Non-pigmented ciliary epithelial cell (primary cell): ENCODE measurements at regions not wholly inside any gene's neighbourhood (a gene's known extent, or its start where the extent isn't known, plus 50 kb on each side); places are given as distances from the start of the nearest gene placed in this dataset.
"Not testable (repeated sequence)": the region's sequence is repeated elsewhere in the genome, so short reads cannot be mapped to it uniquely, and the experiment has no call there.

ENCODE experiments used
- DNase-seq: peaks from one replicate; pipeline ENCODE4 v3.0.0-alpha.2; 2010; ENCODE audit warnings: low read depth

DNA sequence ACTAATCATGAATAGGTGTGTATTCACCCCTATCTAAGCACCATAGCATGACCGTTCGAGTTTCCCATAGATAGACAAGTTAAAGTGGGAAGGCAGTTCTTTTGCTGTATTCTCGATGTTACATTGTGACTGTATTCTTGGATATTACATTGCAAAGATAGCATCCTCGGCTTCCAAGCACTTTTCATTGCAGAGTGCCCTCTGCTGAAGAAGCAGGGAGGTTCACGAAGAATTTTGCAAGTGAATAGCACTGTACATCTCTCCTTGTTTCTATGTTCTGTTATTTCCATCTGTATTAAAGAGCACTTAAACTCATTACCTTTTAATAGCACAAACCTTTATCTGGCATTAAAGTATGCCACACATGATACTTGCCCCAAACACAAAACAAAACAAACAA is 426.7 kb upstream of the ARX start:
- DNase-seq = no peak

GRCh38 chrX:25433307-25433706 is 417.5 kb upstream of the ARX start:
- DNase-seq = no peak

- no peak for DNase-seq
Observed at GRCh38 chrX:25432396-25432795, 416.6 kb upstream of the ARX start.

DNA sequence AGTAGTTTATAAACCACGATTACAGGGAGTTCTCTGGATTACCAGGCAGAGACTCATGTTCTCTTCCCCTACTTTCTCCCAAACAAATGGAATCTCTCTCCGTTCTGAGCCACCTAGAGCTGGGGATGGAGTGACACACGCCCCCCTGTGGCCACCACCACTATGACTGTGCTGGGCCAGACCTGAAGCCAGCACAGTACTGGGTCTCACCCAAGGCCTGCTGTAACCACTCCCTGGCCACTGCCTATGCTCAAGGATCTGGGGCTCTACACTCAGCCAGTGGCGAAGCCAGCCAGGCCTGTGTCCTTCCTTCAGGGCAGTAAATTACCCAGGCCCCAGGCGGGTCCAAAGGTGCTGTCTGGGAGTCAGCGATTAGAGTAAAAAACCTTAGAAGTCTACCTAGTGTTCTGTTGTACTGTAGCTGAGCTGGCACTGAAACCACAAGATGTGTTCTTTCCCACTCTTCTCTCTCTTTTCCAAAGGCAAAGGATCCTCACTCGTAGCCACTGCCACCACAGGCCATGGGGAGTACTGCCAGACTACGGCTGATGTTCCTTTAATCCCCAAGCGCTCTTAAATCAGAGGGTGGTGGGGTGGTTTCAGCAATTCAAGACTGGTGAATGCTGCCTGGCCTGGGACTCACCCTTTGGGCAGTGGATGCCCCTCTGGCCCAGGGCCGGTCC is 412.2 kb upstream of the ARX start:
- no peak for DNase-seq

DNA sequence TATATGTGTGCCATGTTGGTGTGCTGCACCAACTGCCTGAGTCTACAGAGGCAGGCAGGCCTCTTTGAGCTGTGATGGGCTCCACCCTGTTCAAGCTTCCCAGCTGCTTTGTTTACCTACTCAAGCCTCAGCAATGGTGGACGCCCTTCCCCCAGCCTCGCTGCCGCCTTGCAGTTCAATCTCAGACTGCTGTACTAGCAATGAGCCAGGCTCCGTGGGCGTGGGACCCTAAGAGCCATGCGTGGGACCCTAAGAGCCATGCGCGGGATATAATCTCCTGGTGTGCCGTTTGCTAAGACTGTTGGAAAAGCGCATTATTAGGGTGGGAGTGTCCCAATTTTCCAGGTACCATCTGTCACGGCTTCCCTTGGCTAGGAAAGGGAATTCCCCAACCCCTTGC is 388.4 kb upstream of the ARX start:
- DNase-seq = not testable (repeated sequence)

- no peak for DNase-seq
Observed at GRCh38 chrX:25389266-25389665, 373.5 kb upstream of the ARX start.

DNA sequence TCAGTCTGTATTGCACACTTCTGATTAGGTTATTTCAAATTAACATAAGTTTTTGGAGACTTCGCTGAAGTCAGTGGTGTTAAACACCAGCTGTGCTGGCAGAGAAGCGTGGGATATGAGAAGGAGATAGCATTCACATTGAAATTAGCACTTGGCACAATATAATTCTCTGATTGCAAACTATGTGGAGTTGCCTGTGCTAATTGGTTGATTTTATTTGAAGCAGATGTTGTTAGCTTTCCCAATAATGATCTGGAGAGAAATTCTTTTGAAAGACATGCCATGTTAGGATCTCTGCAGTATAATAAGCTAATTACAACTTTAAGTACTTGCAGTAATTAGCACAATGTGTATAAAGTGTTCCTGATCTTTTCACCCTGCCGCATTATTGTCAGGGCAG is 367.4 kb upstream of the ARX start:
- no peak for DNase-seq

- no peak for DNase-seq
Observed at GRCh38 chrX:25356456-25356855, 340.7 kb upstream of the ARX start.

DNA sequence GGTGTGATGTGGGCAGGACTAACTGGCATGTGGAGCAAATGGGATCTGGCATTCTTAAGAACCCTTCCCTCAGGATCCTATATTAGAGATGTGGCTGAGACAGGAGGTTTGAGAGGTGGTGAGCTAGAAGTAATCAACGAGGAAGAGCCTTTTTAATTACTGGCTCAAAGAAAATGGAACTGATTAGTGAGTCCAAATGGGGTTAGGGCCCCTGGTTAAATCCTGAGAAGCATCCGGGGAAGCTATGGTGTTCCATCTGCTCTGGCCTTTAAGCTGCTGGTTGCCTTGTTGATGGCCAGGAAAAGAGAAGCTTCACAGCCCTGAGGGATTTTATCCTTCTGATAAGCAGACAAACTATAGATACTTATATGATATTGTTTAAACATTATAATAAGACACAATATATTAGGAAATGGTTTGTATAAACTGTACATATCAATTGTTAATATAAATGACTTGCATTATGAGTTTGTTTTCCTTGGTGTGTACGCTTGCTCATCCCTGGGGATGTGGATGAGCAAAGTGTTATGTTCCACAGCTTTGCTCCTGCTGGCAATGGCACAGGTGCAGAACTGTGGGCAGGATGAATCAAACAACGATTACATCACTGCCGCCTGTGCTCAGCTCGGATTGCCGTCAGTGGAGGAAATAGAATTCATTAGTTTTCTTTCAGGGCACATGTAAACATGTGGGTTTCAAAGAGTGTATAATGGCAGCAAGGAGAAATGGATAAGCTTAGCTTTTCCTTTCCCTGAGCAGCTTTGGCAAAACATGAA is 328.6 kb upstream of the ARX start:
- DNase-seq = no peak

- DNase-seq = no peak
Observed at GRCh38 chrX:25343060-25343459, 327.3 kb upstream of the ARX start.

GRCh38 chrX:25337841-25338240 is 322.1 kb upstream of the ARX start:
- no peak for DNase-seq

DNA sequence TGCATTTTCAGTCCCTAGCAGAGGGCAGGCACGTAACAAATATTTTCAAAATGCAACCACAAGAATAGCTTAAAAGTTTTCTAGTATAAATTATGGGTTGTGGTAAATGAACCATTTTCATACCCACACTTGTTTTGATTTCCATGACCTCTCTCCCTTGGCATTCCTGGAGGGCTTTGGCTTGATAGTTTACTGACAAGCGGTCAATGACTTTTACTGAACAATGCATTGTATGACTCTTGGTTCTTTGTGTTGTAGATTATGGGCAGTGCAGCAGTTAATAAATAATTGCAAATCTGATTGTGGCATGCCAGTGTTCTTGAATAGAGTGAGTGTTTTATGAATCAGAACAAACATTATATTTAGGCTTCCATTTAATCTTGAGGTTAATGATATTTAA is 285.2 kb upstream of the ARX start:
- no peak for DNase-seq

DNA sequence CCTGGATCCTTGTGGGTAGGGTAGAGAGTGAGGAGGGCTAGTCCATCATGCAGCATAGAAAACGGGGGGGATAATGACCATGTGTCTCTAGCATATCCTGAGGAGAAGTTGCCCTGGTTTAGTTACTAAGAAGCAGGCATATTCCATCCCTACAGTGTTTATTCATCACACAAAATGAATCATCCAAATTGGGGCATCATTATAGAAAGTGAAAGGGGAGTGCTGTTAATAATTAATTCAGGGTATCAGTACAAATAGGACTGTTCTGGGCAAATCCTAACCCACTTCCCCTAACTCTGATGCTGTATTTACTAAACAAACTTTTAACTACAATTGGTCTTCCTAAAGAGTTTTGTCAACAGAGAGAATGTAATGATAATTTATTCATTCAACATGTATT is 281.1 kb upstream of the ARX start:
- DNase-seq = no peak

DNA sequence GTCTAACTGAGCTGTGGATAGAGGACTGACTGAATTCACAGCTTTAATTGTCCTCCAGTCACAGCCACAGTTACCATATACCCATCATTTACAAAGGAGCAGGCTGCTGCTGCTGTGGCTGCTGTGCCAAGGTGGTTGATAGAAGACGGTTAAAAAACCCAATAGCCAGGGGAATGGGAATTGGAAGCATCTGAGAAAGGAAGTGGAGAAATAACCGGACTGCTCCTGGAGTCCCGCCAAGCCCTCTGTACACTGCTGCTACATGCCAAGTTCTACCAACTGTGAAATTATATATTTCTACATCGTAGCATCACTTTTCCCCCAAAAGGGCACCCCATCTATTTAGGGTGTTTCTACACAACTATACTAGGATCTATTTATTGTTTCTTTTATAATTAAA is 279.7 kb upstream of the ARX start:
- no peak for DNase-seq

DNA sequence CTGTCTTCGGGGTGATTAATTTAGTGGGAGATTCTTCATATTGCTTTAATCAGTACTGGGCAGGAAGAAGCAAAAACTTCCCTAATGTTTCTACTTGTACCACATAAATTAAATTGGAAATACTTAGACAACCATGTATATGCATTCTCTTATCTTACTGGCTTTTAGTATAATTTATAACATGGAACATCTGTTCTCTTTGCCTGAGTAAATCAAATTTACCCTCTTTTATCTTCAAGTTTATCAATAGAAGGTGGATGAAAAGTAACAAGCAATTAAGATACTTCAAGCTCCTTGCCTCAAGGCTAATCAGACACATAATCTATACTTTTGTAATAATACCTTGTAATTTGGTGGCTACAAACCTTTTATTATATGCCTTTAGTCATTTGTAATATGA is 274.4 kb upstream of the ARX start:
- no peak for DNase-seq

- DNase-seq = no peak
Observed at GRCh38 chrX:25288676-25289075, 272.9 kb upstream of the ARX start.

GRCh38 chrX:25287521-25287920 is 271.8 kb upstream of the ARX start:
- DNase-seq = no peak

DNA sequence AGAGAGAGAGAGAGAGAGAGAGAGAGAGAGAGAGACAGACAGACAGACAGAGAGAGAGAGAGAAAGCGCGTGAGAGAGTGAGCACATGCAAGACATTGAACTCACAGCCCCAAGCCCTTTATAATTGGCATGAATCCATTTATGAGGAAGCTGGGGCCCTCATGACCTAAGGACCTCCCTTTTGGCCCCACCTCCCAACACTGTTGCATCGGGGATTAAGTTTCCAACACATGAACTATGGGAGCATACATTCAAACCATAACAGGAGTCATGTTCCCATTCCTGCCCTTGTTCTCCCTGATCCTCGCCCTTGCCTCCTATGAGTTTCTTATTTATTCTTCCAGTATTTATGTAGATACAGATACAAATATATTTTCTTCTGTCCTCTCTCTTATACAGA is 269.8 kb upstream of the ARX start:
- no peak for DNase-seq

GRCh38 chrX:25279510-25279909 is 263.7 kb upstream of the ARX start:
- DNase-seq = no peak

- no peak for DNase-seq
Observed at GRCh38 chrX:25278341-25278740, 262.6 kb upstream of the ARX start.

- DNase-seq = no peak
Observed at GRCh38 chrX:25277574-25277973, 261.8 kb upstream of the ARX start.

GRCh38 chrX:25275159-25275558 is 259.4 kb upstream of the ARX start:
- no peak for DNase-seq

DNA sequence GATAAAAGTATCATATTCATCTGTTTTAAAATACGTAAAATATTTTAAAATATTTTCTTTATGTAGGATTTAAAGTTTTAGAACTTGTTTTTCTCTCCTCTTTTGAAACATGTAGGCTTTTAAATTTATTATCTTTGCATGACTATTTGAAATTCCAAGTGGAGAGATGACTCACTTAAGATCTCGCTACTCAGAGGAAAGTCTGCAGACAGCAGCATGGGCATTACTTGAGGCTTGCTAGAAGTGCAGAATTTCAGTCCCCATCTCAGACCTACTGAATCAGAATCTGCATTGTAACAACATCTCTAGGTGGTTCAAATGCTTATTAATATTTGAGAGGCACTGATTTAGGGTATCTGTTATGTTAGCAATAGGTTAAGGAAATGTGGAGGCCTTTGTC is 225.7 kb upstream of the ARX start:
- DNase-seq = no peak

GRCh38 chrX:25226151-25226550 is 210.4 kb upstream of the ARX start:
- DNase-seq = no peak
